K562 (cell line): ENCODE measurements at regions not wholly inside any gene's neighbourhood (a gene's known extent, or its start where the extent isn't known, plus 50 kb on each side); places are given as distances from the start of the nearest gene placed in this dataset.

Source experiments
- ATAC-seq: fragments of 200-7000 bp; cut with Tn5 transposase; 3 replicates; pipeline ENCODE4 v1.9.1; 2020; ENCODE audit warnings: moderate library complexity
- BruUV-seq: library from RNA; stranded (reverse); fragments of 400-500 nt; replicated peaks from 2 replicates; lab custom pipeline; 2021; lab: Mats Ljungman, UMichigan
- CTCF ChIA-PET: fragments of 300-600 bp; formaldehyde crosslinking; extraction: SDS; loops from one replicate; lab custom pipeline; 2021; ENCODE audit warnings: low intra/inter-chr PET ratio; lab: Yijun Ruan, JAX
- POLR2A ChIA-PET: fragments of 300-600, 350-650 bp; sonication (Branson Sonifier 250); formaldehyde crosslinking; extraction: SDS; loops from one replicate; lab custom pipeline; 2021; ENCODE audit warnings: antibody characterized with exemption, inconsistent platforms; lab: Yijun Ruan, JAX
- DNase-seq, 4 experiments: peaks; one replicate each; pipeline versions ENCODE4 v3.0.0 to v3.0.0-alpha.2; 2011 to 2018; ENCODE audit warnings: low spot score in 3 of 4, mixed read lengths in 3 of 4; ENCODE audit errors: extremely low read depth in 1 of 4
- FAIRE-seq: peaks from 2 replicates; lab custom pipeline; 2011; peaks lifted over from hg19 to GRCh38; lab: Jason Lieb, UNC
- H2AFZ ChIP-seq: 2 replicates; pipeline ENCODE4 v1.6.0; 2011; ENCODE audit warnings: low read depth, low read length, control low read depth, inconsistent platforms
- H3K27ac ChIP-seq: fragments of 200-600 bp; 3 replicates; pipeline ENCODE4 v1.8.0; 2011; ENCODE audit warnings: low read depth, mild to moderate bottlenecking, control low read depth, inconsistent platforms, low read length, moderate library complexity, mixed read lengths; ENCODE audit errors: extremely low read depth
- H3K27me3 ChIP-seq, 2 experiments: fragments of 300-600 bp in 1 of 2; 2 replicates in 1 of 2; 3 replicates in 1 of 2; pipeline versions ENCODE4 v1.6.0 to v1.8.0; 2011; ENCODE audit warnings: inconsistent platforms in 2 of 2, low read length in 2 of 2, mild to moderate bottlenecking in 1 of 2, mixed read lengths in 1 of 2, moderate library complexity in 1 of 2; ENCODE audit not compliant: control insufficient read depth in 2 of 2, insufficient read depth in 2 of 2
- H3K36me3 ChIP-seq: fragments of 300-600 bp; 3 replicates; pipeline ENCODE4 v1.8.0; 2011; ENCODE audit warnings: mild to moderate bottlenecking, low read length, inconsistent platforms; ENCODE audit not compliant: control insufficient read depth, insufficient read depth
- H3K4me1 ChIP-seq, 2 experiments: fragments of 200-600 bp in 1 of 2; replicated peaks in 1 of 2; 2 replicates in 1 of 2; 3 replicates in 1 of 2; pipeline versions ENCODE4 v1.5.1 to v1.8.0; 2011; ENCODE audit warnings: inconsistent platforms in 2 of 2, low read length in 2 of 2, mild to moderate bottlenecking in 1 of 2, mixed read lengths in 1 of 2, moderate library complexity in 1 of 2; ENCODE audit not compliant: control insufficient read depth in 2 of 2, insufficient read depth in 2 of 2
- H3K4me2 ChIP-seq: 2 replicates; pipeline ENCODE4 v1.6.1; 2011; ENCODE audit warnings: low read length, control low read depth, inconsistent platforms, mixed read lengths; ENCODE audit not compliant: insufficient read depth
- H3K4me3 ChIP-seq: fragments of 200-600 bp; sonication (generic), shearing (Covaris generic); 2 replicates; pipeline ENCODE4 v1.5.1; 2016; ENCODE audit warnings: control low read depth, inconsistent platforms
- H3K79me2 ChIP-seq: fragments of 200-600 bp; 3 replicates; pipeline ENCODE4 v1.8.0; 2011; ENCODE audit warnings: low read length, inconsistent platforms; ENCODE audit not compliant: control insufficient read depth, insufficient read depth
- H3K9ac ChIP-seq, 2 experiments: 2 replicates each; pipeline versions ENCODE4 v1.6.0 to v1.6.1; 2011; ENCODE audit warnings: low read depth in 2 of 2, low read length in 2 of 2, control low read depth in 1 of 2, inconsistent platforms in 1 of 2, mild to moderate bottlenecking in 1 of 2, mixed read lengths in 1 of 2; ENCODE audit not compliant: insufficient read depth in 1 of 2
- H3K9me1 ChIP-seq: one replicate; pipeline ENCODE4 v1.6.0; 2011; ENCODE audit warnings: inconsistent platforms, mild to moderate bottlenecking, low read length, moderate library complexity; ENCODE audit not compliant: control insufficient read depth, insufficient read depth
- H3K9me3 ChIP-seq: replicated peaks from 2 replicates; pipeline ENCODE4 v1.5.1; 2011; ENCODE audit warnings: low read depth, low read length, inconsistent platforms; ENCODE audit not compliant: control insufficient read depth, insufficient read depth
- H4K20me1 ChIP-seq: replicated peaks from 2 replicates; pipeline ENCODE4 v1.6.1; 2011; ENCODE audit warnings: low read length, inconsistent platforms, mixed read lengths; ENCODE audit not compliant: control insufficient read depth, insufficient read depth
- C11orf30 ChIP-seq: fragments of 450-650 bp; IDR thresholded peaks from 2 replicates; pipeline ENCODE4 v1.6.1; 2016; ENCODE audit warnings: low read depth, mild to moderate bottlenecking
- DACH1 ChIP-seq: fragments of 450-650 bp; IDR thresholded peaks from 2 replicates; pipeline ENCODE4 v1.6.1; 2018; ENCODE audit not compliant: partially characterized antibody
- HLTF ChIP-seq: fragments of 450-650 bp; IDR thresholded peaks from 2 replicates; pipeline ENCODE4 v1.6.1; 2016
- HSF4 ChIP-seq: fragments of 250-450 bp; sonication (Bioruptor Pico); IDR thresholded peaks from 2 replicates; pipeline ENCODE4 v2.1.2; 2022; ENCODE audit warnings: mild to moderate bottlenecking, moderate library complexity, borderline replicate concordance
- IFI16 ChIP-seq: fragments of 250-450 bp; sonication (Bioruptor Pico); IDR thresholded peaks from 2 replicates; pipeline ENCODE4 v2.1.2; 2022; ENCODE audit warnings: mild to moderate bottlenecking, inconsistent platforms
- MAFF ChIP-seq: IDR thresholded peaks from 2 replicates; pipeline ENCODE4 v1.6.1; 2012; ENCODE audit warnings: low read length, improper control_type of control experiment
- NCOA4 ChIP-seq: fragments of 450-650 bp; IDR thresholded peaks from 2 replicates; pipeline ENCODE4 v1.6.1; 2018; ENCODE audit warnings: mild to moderate bottlenecking; ENCODE audit not compliant: partially characterized antibody
- NELFE ChIP-seq: IDR thresholded peaks from 2 replicates; pipeline ENCODE4 v1.6.1; 2011; ENCODE audit warnings: mild to moderate bottlenecking; ENCODE audit not compliant: insufficient read depth, insufficient read length
- NFE2 ChIP-seq: IDR thresholded peaks from 2 replicates; pipeline ENCODE4 v1.6.1; 2014; ENCODE audit warnings: antibody characterized with exemption, low read depth
- POLR3G ChIP-seq: IDR thresholded peaks from 2 replicates; pipeline ENCODE4 v1.6.1; 2011; ENCODE audit not compliant: insufficient read length, insufficient replicate concordance; ENCODE audit errors: extremely low read depth
- ZEB2 ChIP-seq: fragments of 450-650 bp; IDR thresholded peaks from 2 replicates; pipeline ENCODE4 v1.6.1; 2016
- ZKSCAN3 ChIP-seq: fragments of 250-450 bp; sonication (Bioruptor Pico); IDR thresholded peaks from 2 replicates; pipeline ENCODE4 v1.4.0; 2020
- ZNF143 ChIP-seq: sonication (generic); formaldehyde crosslinking; IDR thresholded peaks from 2 replicates; pipeline ENCODE4 v1.9.0; 2022; ENCODE audit warnings: mild to moderate bottlenecking, missing genetic modification reagents
- ZNF146 ChIP-seq: IDR thresholded peaks from one replicate; pipeline ENCODE4 v1.6.1; 2018; ENCODE audit warnings: missing compliant biosample characterization; ENCODE audit not compliant: unreplicated experiment
- WGBS: fragments of 100-300 bp; shearing (Covaris generic); methylation state at CpG from one replicate; pipeline ENCODE4 v1.1.6; 2016; ENCODE audit warnings: low coverage, mixed read lengths; ENCODE audit not compliant: insufficient coverage; ENCODE audit errors: missing lambda C conversion rate; 5-methylcytosine and 5-hydroxymethylcytosine counted together
- in situ Hi-C: fragments of 300-500 bp; cut with MboI; formaldehyde crosslinking; loops from 4 replicates; pipeline ENCODE4 v1.15.0; 2018; ENCODE audit warnings: inconsistent platforms, mixed read lengths
- intact Hi-C: fragments of 100-400 bp; cut with micrococcal nuclease; formaldehyde crosslinking; loops from 2 replicates; pipeline ENCODE4 v1.14.2; 2022
- TF ChIP-seq, protein P1 (sequence below), 3 experiments: fragments of 200-800 bp in 1 of 3; fragments of 250-450 bp in 1 of 3; fragments of 450-650 bp in 1 of 3; sonication (Bioruptor Pico) in 1 of 3; sonication (Bioruptor generic) in 1 of 3; formaldehyde crosslinking in 1 of 3; IDR thresholded peaks; 2 replicates each; pipeline versions ENCODE4 v1.6.1 to v1.8.0; 2016 to 2022; ENCODE audit warnings: mild to moderate bottlenecking in 2 of 3, missing genetic modification characterization in 2 of 3, missing compliant biosample characterization in 1 of 3, moderate library complexity in 1 of 3
- TF ChIP-seq, protein P2 (sequence below), 2 experiments: fragments of 450-650 bp; IDR thresholded peaks; 2 replicates each; pipeline ENCODE4 v1.6.1; 2016
- TF ChIP-seq, protein P3 (sequence below): IDR thresholded peaks from 2 replicates; pipeline ENCODE4 v1.6.1; 2012; ENCODE audit warnings: low read depth, low read length, improper control_type of control experiment, borderline replicate concordance

DNA sequence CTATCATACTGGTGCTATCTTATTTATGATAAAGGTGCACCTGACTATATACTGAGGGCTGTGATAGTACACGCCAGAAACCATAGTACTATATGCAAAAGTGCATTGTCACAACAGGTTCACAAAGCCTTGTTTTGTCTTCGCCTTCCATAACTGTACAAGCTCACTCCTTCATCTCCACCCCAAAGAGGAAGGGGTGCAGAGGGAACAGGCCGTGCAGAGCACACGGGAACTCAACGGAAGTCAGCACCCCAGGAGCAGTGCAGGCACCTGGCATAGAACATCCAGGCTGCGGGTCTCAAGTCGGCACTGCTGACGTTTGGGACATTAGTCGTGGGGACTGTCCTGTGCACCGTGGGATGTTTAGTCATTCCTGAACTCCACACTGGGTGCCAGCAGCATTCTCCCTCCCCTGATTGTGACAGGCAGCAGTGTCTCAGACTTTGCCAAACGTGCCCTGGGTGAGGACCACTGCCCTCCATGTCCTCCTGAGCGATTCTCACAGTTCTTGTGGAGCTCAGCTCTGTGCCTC, 99.7 kb downstream of the PXDC1 start:
- FAIRE-seq, result no peak
- no peaks in the 10 kb centered on the region for H3K27me3 ChIP-seq
- no peaks in the 10 kb centered on the region for H3K9me1 ChIP-seq
- ChIA-PET CTCF (no interaction called here), POLR2A (interaction anchor here (0.6 to 3.2 kb wide), 11 partner anchors 9 to 81 kb away, joined by 3 to 21 read pairs (median 3); no protein-coding TSS in a partner anchor)
- no peaks in the 10 kb centered on the region for H3K36me3 ChIP-seq
- no TSS peak for BruUV-seq
- peak; percentile 54 for ATAC-seq
- no peaks in the 10 kb centered on the region for H4K20me1 ChIP-seq
- H3K4me2 ChIP-seq, result peak overlapping the region; percentile 89
- H3K9me3 ChIP-seq, result 0 out of 2 replicates have a peak, but pooled peaks cover 3% of the 10 kb centered on the region
- peaks cover 21 to 26% of the 10 kb centered on the region in 2 experiments for H3K4me1 ChIP-seq
- no peak overlapping the region for H3K4me3 ChIP-seq
- 38% methylated on average over 12 of the region's 12 CpGs for WGBS
- intact Hi-C loops (no loop called here), in situ Hi-C loops (no loop called here)
- peak overlapping the region; percentile 88 for H3K27ac ChIP-seq
- no peaks in the 10 kb centered on the region for H3K79me2 ChIP-seq
- DNase-seq, result no peak
- peak overlapping the region; percentile 91 for H2AFZ ChIP-seq
- peak overlapping the region; percentile 67; a peak in 3 of 4 replicates for H3K9ac ChIP-seq
- no peak for TF ChIP-seq NCOA4
- TF ChIP-seq DACH1, result no peak
- TF ChIP-seq IFI16 (CRISPR knock-in tag), result no peak
- peak; percentile 40; the same call in 1 of the 2 replicates for TF ChIP-seq NFE2
- peak; percentile 11; the same call in 1 of the 2 replicates for TF ChIP-seq HSF4 (CRISPR knock-in tag)
- TF ChIP-seq ZNF146 (CRISPR knock-in tag), result no peak
- TF ChIP-seq, protein P1, sequence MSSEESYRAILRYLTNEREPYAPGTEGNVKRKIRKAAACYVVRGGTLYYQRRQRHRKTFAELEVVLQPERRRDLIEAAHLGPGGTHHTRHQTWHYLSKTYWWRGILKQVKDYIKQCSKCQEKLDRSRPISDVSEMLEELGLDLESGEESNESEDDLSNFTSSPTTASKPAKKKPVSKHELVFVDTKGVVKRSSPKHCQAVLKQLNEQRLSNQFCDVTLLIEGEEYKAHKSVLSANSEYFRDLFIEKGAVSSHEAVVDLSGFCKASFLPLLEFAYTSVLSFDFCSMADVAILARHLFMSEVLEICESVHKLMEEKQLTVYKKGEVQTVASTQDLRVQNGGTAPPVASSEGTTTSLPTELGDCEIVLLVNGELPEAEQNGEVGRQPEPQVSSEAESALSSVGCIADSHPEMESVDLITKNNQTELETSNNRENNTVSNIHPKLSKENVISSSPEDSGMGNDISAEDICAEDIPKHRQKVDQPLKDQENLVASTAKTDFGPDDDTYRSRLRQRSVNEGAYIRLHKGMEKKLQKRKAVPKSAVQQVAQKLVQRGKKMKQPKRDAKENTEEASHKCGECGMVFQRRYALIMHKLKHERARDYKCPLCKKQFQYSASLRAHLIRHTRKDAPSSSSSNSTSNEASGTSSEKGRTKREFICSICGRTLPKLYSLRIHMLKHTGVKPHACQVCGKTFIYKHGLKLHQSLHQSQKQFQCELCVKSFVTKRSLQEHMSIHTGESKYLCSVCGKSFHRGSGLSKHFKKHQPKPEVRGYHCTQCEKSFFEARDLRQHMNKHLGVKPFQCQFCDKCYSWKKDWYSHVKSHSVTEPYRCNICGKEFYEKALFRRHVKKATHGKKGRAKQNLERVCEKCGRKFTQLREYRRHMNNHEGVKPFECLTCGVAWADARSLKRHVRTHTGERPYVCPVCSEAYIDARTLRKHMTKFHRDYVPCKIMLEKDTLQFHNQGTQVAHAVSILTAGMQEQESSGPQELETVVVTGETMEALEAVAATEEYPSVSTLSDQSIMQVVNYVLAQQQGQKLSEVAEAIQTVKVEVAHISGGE (CRISPR knock-in tag; IDR thresholded peaks at IDR 0.05), result peak in 1 of 3 experiments; percentile 6; a peak in 1 of 6 replicates
- TF ChIP-seq ZKSCAN3 (CRISPR knock-in tag), result no peak
- peak; percentile 31; the same call in 1 of the 2 replicates for TF ChIP-seq ZNF143 (CRISPR knock-in tag)
- TF ChIP-seq, protein P2, sequence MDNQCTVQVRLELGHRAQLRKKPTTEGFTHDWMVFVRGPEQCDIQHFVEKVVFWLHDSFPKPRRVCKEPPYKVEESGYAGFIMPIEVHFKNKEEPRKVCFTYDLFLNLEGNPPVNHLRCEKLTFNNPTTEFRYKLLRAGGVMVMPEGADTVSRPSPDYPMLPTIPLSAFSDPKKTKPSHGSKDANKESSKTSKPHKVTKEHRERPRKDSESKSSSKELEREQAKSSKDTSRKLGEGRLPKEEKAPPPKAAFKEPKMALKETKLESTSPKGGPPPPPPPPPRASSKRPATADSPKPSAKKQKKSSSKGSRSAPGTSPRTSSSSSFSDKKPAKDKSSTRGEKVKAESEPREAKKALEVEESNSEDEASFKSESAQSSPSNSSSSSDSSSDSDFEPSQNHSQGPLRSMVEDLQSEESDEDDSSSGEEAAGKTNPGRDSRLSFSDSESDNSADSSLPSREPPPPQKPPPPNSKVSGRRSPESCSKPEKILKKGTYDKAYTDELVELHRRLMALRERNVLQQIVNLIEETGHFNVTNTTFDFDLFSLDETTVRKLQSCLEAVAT (IDR thresholded peaks at IDR 0.05), result peak in 1 of 2 experiments; percentile 82; a peak in 1 of 4 replicates
- TF ChIP-seq C11orf30, result peak; percentile 69
- TF ChIP-seq, protein P3, sequence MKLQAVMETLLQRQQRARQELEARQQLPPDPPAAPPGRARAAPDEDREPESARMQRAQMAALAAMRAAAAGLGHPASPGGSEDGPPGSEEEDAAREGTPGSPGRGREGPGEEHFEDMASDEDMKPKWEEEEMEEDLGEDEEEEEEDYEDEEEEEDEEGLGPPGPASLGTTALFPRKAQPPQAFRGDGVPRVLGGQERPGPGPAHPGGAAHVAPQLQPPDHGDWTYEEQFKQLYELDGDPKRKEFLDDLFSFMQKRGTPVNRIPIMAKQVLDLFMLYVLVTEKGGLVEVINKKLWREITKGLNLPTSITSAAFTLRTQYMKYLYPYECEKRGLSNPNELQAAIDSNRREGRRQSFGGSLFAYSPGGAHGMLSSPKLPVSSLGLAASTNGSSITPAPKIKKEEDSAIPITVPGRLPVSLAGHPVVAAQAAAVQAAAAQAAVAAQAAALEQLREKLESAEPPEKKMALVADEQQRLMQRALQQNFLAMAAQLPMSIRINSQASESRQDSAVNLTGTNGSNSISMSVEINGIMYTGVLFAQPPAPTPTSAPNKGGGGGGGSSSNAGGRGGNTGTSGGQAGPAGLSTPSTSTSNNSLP, result no peak
- no peak for TF ChIP-seq HLTF
- no peak for TF ChIP-seq ZEB2
- TF ChIP-seq MAFF, result 0 out of 2 replicates have a peak, but pooled peaks have one; percentile 10
- no peak for TF ChIP-seq NELFE
- TF ChIP-seq POLR3G, result no peak
